Osteoblast (primary cell): ENCODE measurements at regions not wholly inside any gene's neighbourhood (a gene's known extent, or its start where the extent isn't known, plus 50 kb on each side); places are given as distances from the start of the nearest gene placed in this dataset.

Experiments
- DNase-seq: peaks from one replicate; pipeline ENCODE4 v3.0.0; 2011; ENCODE audit warnings: low spot score, mixed read lengths; ENCODE audit not compliant: insufficient read length; ENCODE audit errors: missing footprints
- H2AFZ ChIP-seq: 2 replicates; pipeline ENCODE4 v1.6.0; 2011; ENCODE audit warnings: mild to moderate bottlenecking, low read length
- H3K27ac ChIP-seq: 2 replicates; pipeline ENCODE4 v1.5.1; 2011; ENCODE audit warnings: mild to moderate bottlenecking, low read depth, low read length, moderate library complexity
- H3K27me3 ChIP-seq: 2 replicates; pipeline ENCODE4 v1.6.0; 2012; ENCODE audit warnings: mild to moderate bottlenecking, control low read depth, inconsistent platforms, low read length, moderate library complexity; ENCODE audit not compliant: insufficient read depth
- H3K36me3 ChIP-seq: 2 replicates; pipeline ENCODE4 v1.5.1; 2011; ENCODE audit warnings: mild to moderate bottlenecking, low read length, control low read depth, moderate library complexity; ENCODE audit not compliant: insufficient read depth
- H3K4me1 ChIP-seq: 2 replicates; pipeline ENCODE4 v1.5.1; 2011; ENCODE audit warnings: mild to moderate bottlenecking, low read length, control low read depth, moderate library complexity; ENCODE audit not compliant: insufficient read depth
- H3K4me2 ChIP-seq: 2 replicates; pipeline ENCODE4 v1.6.0; 2011; ENCODE audit warnings: mild to moderate bottlenecking, low read length; ENCODE audit not compliant: insufficient read depth
- H3K4me3 ChIP-seq: fragments of 200-600 bp; sonication (generic); 3 replicates; pipeline ENCODE4 v1.5.1; 2012; ENCODE audit warnings: mild to moderate bottlenecking, low read length, inconsistent platforms; ENCODE audit not compliant: insufficient read depth
- H3K79me2 ChIP-seq: 2 replicates; pipeline ENCODE4 v1.6.0; 2012; ENCODE audit warnings: mild to moderate bottlenecking, low read length, control low read depth, inconsistent platforms; ENCODE audit not compliant: insufficient read depth
- H3K9me3 ChIP-seq: 2 replicates; pipeline ENCODE4 v1.5.1; 2011; ENCODE audit warnings: low read depth, low read length, control low read depth
- H4K20me1 ChIP-seq: 2 replicates; pipeline ENCODE4 v1.6.0; 2012; ENCODE audit warnings: mild to moderate bottlenecking, low read length, control low read depth; ENCODE audit not compliant: insufficient read depth
- TF ChIP-seq, protein P1 (sequence below): IDR thresholded peaks from 2 replicates; pipeline ENCODE4 v1.5.1; 2011; ENCODE audit warnings: mild to moderate bottlenecking, low read depth, low read length, moderate library complexity; ENCODE audit errors: extremely low read depth

DNA sequence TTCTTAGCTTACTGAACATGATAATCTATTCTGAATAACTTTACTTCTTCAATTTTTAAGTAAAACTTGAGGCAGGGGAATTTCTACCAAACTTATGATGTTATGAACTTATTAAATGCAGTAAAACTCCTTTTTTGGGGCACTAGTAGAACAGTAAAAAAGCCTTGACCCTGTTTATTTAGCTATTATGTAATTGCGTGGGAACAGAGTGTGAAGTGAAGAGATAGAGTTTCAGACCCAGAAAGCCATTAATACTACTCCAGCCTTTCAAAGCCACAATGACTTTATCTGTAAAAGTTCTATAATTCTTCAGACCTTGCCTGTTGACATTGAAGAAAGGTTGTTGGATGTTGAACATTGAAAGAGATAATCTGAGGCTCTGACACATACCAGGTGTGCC lies 638.8 kb upstream of the GRM7 start:
- Histone ChIP-seq H4K20me1 (no peaks in the 10 kb centered on the region), H2AFZ (no peak overlapping the region), H3K79me2 (no peaks in the 10 kb centered on the region), H3K9me3 (peaks cover 3% of the 10 kb centered on the region), H3K27me3 (no peaks in the 10 kb centered on the region), H3K27ac (no peak overlapping the region), H3K36me3 (no peaks in the 10 kb centered on the region), H3K4me3 (no peak overlapping the region), H3K4me2 (no peak overlapping the region), H3K4me1 (no peaks in the 10 kb centered on the region)
- DNase-seq: no peak
- TF ChIP-seq, protein P1, sequence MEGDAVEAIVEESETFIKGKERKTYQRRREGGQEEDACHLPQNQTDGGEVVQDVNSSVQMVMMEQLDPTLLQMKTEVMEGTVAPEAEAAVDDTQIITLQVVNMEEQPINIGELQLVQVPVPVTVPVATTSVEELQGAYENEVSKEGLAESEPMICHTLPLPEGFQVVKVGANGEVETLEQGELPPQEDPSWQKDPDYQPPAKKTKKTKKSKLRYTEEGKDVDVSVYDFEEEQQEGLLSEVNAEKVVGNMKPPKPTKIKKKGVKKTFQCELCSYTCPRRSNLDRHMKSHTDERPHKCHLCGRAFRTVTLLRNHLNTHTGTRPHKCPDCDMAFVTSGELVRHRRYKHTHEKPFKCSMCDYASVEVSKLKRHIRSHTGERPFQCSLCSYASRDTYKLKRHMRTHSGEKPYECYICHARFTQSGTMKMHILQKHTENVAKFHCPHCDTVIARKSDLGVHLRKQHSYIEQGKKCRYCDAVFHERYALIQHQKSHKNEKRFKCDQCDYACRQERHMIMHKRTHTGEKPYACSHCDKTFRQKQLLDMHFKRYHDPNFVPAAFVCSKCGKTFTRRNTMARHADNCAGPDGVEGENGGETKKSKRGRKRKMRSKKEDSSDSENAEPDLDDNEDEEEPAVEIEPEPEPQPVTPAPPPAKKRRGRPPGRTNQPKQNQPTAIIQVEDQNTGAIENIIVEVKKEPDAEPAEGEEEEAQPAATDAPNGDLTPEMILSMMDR: no peak

DNA sequence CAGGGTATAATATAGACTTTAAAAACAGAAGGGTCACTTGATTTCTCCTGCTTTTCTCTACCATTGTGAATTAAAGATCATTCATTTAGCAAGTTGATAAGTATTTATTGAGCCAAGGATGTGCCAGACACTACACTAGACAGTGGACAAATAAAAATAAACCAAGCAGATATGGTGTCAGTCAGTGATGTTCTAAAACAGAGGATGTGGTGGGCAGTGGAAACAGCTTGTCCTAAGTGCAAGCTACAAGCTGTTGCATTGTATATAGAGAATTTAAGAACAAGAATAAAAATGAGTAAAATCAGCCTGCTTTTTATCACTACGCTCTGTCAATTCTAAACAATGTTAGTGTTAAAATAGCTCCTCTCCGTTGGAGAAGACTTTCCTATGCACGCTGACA lies 637.3 kb upstream of the GRM7 start:
- Histone ChIP-seq H3K27me3 (no peaks in the 10 kb centered on the region), H3K4me1 (no peaks in the 10 kb centered on the region), H4K20me1 (no peaks in the 10 kb centered on the region), H3K79me2 (no peaks in the 10 kb centered on the region), H3K4me2 (no peak overlapping the region), H2AFZ (no peak overlapping the region), H3K4me3 (no peak overlapping the region), H3K9me3 (peaks cover 3% of the 10 kb centered on the region), H3K36me3 (no peaks in the 10 kb centered on the region), H3K27ac (no peak overlapping the region)
- TF ChIP-seq, protein P1: no peak
- no peak for DNase-seq

DNA sequence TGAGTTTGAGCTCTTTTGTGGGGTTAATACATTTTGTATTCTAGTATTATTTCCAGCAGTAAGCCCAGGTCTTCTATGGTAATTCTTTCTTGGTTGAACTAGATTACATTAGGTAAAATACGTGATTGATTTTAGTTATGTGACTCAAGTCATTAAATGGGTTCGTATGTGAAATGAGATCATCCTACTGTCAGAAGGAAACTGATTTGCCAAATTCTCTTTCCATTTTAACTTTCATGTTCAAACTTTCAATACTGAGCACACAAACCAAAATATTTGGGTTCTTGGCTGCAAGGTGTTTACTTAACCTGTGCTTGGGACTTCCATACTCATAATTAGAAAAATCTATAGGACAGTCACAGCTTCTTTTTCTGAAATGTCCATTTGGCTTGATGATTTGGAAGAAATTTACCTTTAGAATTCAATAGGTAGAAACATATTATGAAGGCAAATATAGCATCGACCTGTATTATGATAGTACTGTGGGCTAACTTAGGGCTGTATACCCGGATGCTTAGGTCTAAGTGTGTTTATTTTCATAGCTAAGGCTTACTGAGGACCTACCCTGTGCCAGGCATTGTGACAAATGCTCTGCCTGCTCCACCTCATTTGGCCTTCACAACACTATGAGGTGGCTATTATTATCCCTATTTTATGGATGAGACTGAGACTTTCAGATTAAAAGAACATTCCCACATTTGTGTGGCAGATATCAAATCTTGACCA lies 631.8 kb upstream of the GRM7 start:
- Histone ChIP-seq H3K27me3 (no peaks in the 10 kb centered on the region), H3K27ac (no peak overlapping the region), H4K20me1 (no peaks in the 10 kb centered on the region), H3K4me3 (no peak overlapping the region), H3K4me2 (no peak overlapping the region), H2AFZ (no peak overlapping the region), H3K9me3 (no peaks in the 10 kb centered on the region), H3K4me1 (no peaks in the 10 kb centered on the region), H3K36me3 (no peaks in the 10 kb centered on the region), H3K79me2 (no peaks in the 10 kb centered on the region)
- DNase-seq: peak; percentile 21
- TF ChIP-seq, protein P1: no peak

DNA sequence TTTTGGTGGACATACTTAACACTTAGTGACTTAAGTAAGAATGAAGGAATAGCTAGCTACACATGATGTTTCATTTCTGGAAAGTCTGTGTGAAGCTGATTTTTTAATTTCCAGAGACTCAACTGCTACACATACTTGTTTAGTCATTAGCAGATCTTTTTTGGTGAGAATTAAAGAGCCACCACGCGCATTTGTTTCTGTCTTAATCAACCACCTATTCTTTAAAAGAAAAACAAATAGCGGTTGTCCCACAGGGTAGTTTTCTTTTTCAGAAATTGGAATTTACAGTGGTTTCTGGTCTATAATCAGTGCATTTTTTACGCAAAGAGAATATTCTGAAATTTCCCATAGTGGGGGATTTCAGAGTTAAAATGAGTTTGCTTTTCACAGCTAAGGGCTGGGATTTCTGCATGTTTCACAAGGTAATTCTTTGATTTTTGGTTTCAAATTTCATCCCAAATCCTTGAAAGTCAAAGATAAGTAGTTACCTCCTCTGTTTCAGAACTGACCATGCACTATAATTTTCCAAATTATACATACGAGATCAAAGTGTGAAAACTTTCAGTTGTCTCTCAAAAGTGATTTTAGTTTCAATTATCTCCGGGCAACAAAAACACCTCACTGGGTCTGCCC lies 631.0 kb upstream of the GRM7 start:
- no peaks in the 10 kb centered on the region for H3K79me2 ChIP-seq

More for the DNA sequence above, 631.0 kb upstream of the GRM7 start:
- Histone ChIP-seq H3K27me3 (no peaks in the 10 kb centered on the region), H3K9me3 (no peaks in the 10 kb centered on the region), H4K20me1 (no peaks in the 10 kb centered on the region), H3K4me2 (no peak overlapping the region), H2AFZ (no peak overlapping the region), H3K27ac (no peak overlapping the region), H3K4me3 (no peak overlapping the region), H3K36me3 (no peaks in the 10 kb centered on the region), H3K4me1 (no peaks in the 10 kb centered on the region)
- no peak for DNase-seq
- TF ChIP-seq, protein P1: no peak
